HEK293T (cell line): ENCODE measurements at regions not wholly inside any gene's neighbourhood (a gene's known extent, or its start where the extent isn't known, plus 50 kb on each side); places are given as distances from the start of the nearest gene placed in this dataset.

Experiments used
- ARNT ChIP-seq: fragments of 450-650 bp; IDR thresholded peaks from 2 replicates; pipeline ENCODE4 v1.6.1; 2017; ENCODE audit warnings: mild to moderate bottlenecking
- BHLHE40 ChIP-seq: fragments of 450-650 bp; IDR thresholded peaks from 2 replicates; pipeline ENCODE4 v1.6.1; 2016; ENCODE audit warnings: mild to moderate bottlenecking, moderate library complexity, borderline replicate concordance
- CTBP1 ChIP-seq: fragments of 450-650 bp; IDR thresholded peaks from 2 replicates; pipeline ENCODE4 v1.6.1; 2016; ENCODE audit warnings: borderline replicate concordance
- ELF4 ChIP-seq: fragments of 450-650 bp; IDR thresholded peaks from 2 replicates; pipeline ENCODE4 v1.6.1; 2017; ENCODE audit warnings: antibody characterized with exemption
- FOXA1 ChIP-seq: fragments of 450-650 bp; IDR thresholded peaks from 2 replicates; pipeline ENCODE4 v1.6.1; 2016; ENCODE audit warnings: mild to moderate bottlenecking
- FOXM1 ChIP-seq: fragments of 450-650 bp; IDR thresholded peaks from 2 replicates; pipeline ENCODE4 v1.6.1; 2017; ENCODE audit warnings: mild to moderate bottlenecking, borderline replicate concordance
- LEF1 ChIP-seq: fragments of 450-650 bp; IDR thresholded peaks from 2 replicates; pipeline ENCODE4 v1.6.1; 2017; ENCODE audit warnings: mild to moderate bottlenecking, borderline replicate concordance
- SP1 ChIP-seq: fragments of 450-650 bp; IDR thresholded peaks from 2 replicates; pipeline ENCODE4 v1.6.1; 2017
- SUZ12 ChIP-seq: fragments of 450-650 bp; IDR thresholded peaks from 2 replicates; pipeline ENCODE4 v1.6.1; 2016; ENCODE audit warnings: mild to moderate bottlenecking
- TARDBP ChIP-seq: fragments of 450-650 bp; IDR thresholded peaks from 2 replicates; pipeline ENCODE4 v1.6.1; 2016

GRCh38 chr16:51453251-51453650, 302.2 kb upstream of the SALL1 start:
- TF ChIP-seq FOXA1 (no peak), SP1 (no peak), BHLHE40 (no peak), ARNT (no peak), SUZ12 (no peak), FOXM1 (no peak), LEF1 (no peak), TARDBP (no peak), CTBP1 (no peak), ELF4 (no peak)
